BJ (cell line): ENCODE measurements at regions not wholly inside any gene's neighbourhood (a gene's known extent, or its start where the extent isn't known, plus 50 kb on each side); places are given as distances from the start of the nearest gene placed in this dataset.

Experiments used
- CTCF ChIA-PET: fragments of 350-600 bp; formaldehyde crosslinking; extraction: SDS; loops from one replicate; lab custom pipeline; 2021; ENCODE audit warnings: antibody characterized with exemption, inconsistent platforms; lab: Yijun Ruan, JAX
- POLR2A ChIA-PET: fragments of 300-600 bp; sonication (Branson Sonifier 250); formaldehyde crosslinking; extraction: SDS; loops from one replicate; lab custom pipeline; 2021; ENCODE audit warnings: antibody characterized with exemption; lab: Charles Lee
- DNase-seq: peaks from one replicate; pipeline ENCODE4 v3.0.0-alpha.2; 2011; ENCODE audit warnings: low read depth
- H3K27me3 ChIP-seq: 2 replicates; pipeline ENCODE4 v1.6.0; 2011; ENCODE audit warnings: low read length; ENCODE audit not compliant: control insufficient read depth, insufficient read depth
- H3K36me3 ChIP-seq: 2 replicates; pipeline ENCODE4 v1.5.1; 2011; ENCODE audit warnings: low read length; ENCODE audit not compliant: control insufficient read depth, insufficient read depth
- H3K4me3 ChIP-seq: 2 replicates; pipeline ENCODE4 v1.5.1; 2011; ENCODE audit warnings: low read depth, mild to moderate bottlenecking, control low read depth, low read length
- CTCF ChIP-seq: IDR thresholded peaks from 2 replicates; pipeline ENCODE4 v1.5.1; 2011; ENCODE audit warnings: low read depth, mild to moderate bottlenecking, control low read depth, inconsistent platforms, low read length, moderate library complexity; ENCODE audit not compliant: insufficient read depth

GRCh38 chr9:100856238-100856637 is 172.3 kb upstream of the PLPPR1 start:
- Histone ChIP-seq H3K4me3 (no peak overlapping the region), H3K36me3 (no peaks in the 10 kb centered on the region), H3K27me3 (no peaks in the 10 kb centered on the region)
- ChIA-PET CTCF (no interaction called here), POLR2A (no interaction called here)
- no peak for TF ChIP-seq CTCF
- DNase-seq = no peak

DNA sequence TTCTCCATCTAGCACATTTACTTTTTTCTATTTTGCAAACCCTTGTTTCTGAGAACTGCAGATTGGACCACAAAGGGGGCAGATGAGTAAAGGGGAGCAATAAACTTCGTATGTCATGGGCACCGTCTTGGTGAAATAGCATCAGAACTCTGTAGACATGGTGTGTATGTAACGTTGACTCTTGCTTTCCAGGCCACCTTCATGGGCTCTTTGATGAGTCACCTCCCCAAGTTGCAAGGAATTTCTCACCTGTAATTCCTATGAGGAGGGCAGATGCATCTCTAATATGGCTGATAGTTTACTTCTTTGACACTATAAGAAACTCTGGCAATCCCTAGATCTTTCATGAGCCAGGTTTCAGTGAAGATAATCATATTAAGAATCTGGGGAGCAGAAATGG is 163.4 kb upstream of the PLPPR1 start:
- POLR2A ChIA-PET = no interaction called here
- CTCF ChIA-PET = no interaction called here
- Histone ChIP-seq H3K27me3 (no peaks in the 10 kb centered on the region), H3K36me3 (no peaks in the 10 kb centered on the region), H3K4me3 (no peak overlapping the region)
- no peak for DNase-seq
- no peak for TF ChIP-seq CTCF

DNA sequence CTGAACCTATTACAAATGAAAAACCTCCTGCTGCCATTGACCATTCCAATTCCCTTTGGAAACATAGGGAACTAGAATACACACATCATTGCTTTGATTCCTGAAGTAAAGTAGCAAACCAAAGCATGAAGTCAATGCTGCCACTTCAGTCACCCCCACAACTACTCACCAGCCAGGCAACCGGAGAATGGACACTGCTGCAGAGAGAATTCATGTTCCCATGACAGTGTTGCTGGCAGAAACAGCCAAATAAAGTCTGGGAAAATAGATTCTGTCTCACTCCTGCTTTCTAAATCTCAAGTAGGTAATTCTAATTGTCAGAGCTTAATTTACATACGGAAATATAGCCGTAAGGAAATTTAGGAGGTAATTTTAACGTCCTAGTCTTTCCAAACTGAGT is 162.9 kb upstream of the PLPPR1 start:
- no peak for TF ChIP-seq CTCF
- DNase-seq = no peak
- Histone ChIP-seq H3K27me3 (no peaks in the 10 kb centered on the region), H3K36me3 (no peaks in the 10 kb centered on the region), H3K4me3 (no peak overlapping the region)
- ChIA-PET POLR2A (no interaction called here), CTCF (no interaction called here)

GRCh38 chr9:100869326-100869725 is 159.2 kb upstream of the PLPPR1 start:
- H3K27me3 ChIP-seq = no peaks in the 10 kb centered on the region
- ChIA-PET POLR2A (no interaction called here), CTCF (no interaction called here)
- H3K4me3 ChIP-seq = no peak overlapping the region
- no peak for DNase-seq
- TF ChIP-seq CTCF = no peak
- H3K36me3 ChIP-seq = no peaks in the 10 kb centered on the region

DNA sequence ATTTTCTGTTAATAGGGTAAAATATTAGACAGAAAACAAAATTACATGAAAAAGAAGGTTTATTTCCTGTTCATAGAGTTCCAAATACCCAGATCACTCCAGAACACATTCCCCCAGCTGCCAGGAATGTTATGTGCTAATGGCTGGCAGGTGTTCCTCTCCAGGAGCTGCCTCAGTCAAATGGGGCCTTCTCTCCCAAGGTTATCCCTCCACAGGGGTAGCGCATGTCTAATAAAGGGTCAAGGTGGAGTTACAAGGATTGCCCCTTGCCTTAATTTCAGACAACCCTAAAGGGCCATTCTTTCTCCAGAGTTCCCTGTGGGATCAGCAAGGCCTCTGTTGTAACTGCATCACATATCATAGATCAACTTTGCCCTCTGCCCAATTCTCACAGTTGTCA is 148.6 kb upstream of the PLPPR1 start:
- TF ChIP-seq CTCF = no peak
- POLR2A ChIA-PET = no interaction called here
- Histone ChIP-seq H3K36me3 (no peaks in the 10 kb centered on the region), H3K27me3 (no peaks in the 10 kb centered on the region), H3K4me3 (no peak overlapping the region)
- CTCF ChIA-PET = no interaction called here
- DNase-seq = no peak
